Ovary (tissue), 3 donors: ENCODE measurements at regions not wholly inside any gene's neighbourhood (a gene's known extent, or its start where the extent isn't known, plus 50 kb on each side); places are given as distances from the start of the nearest gene placed in this dataset.

Experiments
- CTCF ChIP-seq, 3 donors: fragments of 450-650 bp in 2 of 3; fragments of 200-600 bp in 1 of 3; IDR thresholded peaks; one replicate each; pipeline versions ENCODE4 v1.5.1 to v1.8.0; 2016 to 2022; ENCODE audit warnings: antibody characterized with exemption in 3 of 3, mild to moderate bottlenecking in 1 of 3
- EP300 ChIP-seq: sonication (generic); formaldehyde crosslinking; IDR thresholded peaks from one replicate; pipeline ENCODE4 v1.6.1; 2017; ENCODE audit warnings: antibody characterized with exemption
- donor health status: DM: no; HTN: no; CAD: no.

- no peak for TF ChIP-seq EP300
- no peak for TF ChIP-seq CTCF (IDR thresholded peaks at IDR 0.05)
Measured at GRCh38 chr10:85545874-85546273, 820.7 kb downstream of the GRID1 start.
